ENCODE measurements at regions not wholly inside any gene's neighbourhood (a gene's known extent, or its start where the extent isn't known, plus 50 kb on each side); places are given as distances from the start of the nearest gene placed in this dataset.

DNA sequence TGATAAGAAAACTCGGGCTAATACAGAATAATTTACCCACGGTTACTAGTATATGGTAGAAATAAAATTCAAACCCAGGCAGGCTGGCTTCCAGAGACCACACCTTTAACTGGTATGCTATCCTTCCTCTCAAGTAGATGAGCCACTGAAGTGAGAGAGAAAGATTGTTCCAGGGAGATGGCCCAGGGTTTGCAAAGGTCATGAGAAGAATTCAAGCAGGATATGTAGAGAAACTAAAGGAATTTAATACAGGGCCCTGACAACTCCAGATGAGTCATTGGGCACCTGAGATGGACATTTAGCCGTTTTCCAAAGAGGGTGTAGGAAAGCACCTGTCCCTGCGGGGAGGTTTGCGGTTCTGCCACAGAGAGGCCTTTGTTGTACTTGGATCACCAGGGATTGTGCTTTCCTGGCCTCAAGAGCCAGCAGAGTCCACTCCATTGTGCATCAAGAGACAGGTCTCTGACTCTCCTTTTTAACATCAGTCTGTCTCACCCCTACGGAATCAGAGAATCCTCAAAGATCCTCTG lies 152.7 kb upstream of the BLID start:
- in situ Hi-C loops (cut with MboI; ENCODE audit: low pct_unique_long_range_greater_than_20kb, low sequenced_read_pairs, unreplicated experiment): no loop called here
- DNase-seq (ENCODE audit: low spot score): no peak
- TF ChIP-seq, protein P1, sequence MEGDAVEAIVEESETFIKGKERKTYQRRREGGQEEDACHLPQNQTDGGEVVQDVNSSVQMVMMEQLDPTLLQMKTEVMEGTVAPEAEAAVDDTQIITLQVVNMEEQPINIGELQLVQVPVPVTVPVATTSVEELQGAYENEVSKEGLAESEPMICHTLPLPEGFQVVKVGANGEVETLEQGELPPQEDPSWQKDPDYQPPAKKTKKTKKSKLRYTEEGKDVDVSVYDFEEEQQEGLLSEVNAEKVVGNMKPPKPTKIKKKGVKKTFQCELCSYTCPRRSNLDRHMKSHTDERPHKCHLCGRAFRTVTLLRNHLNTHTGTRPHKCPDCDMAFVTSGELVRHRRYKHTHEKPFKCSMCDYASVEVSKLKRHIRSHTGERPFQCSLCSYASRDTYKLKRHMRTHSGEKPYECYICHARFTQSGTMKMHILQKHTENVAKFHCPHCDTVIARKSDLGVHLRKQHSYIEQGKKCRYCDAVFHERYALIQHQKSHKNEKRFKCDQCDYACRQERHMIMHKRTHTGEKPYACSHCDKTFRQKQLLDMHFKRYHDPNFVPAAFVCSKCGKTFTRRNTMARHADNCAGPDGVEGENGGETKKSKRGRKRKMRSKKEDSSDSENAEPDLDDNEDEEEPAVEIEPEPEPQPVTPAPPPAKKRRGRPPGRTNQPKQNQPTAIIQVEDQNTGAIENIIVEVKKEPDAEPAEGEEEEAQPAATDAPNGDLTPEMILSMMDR (IDR thresholded peaks at IDR 0.05; ENCODE audit: extremely low read depth, insufficient read depth, missing control alignments): no peak

DNA sequence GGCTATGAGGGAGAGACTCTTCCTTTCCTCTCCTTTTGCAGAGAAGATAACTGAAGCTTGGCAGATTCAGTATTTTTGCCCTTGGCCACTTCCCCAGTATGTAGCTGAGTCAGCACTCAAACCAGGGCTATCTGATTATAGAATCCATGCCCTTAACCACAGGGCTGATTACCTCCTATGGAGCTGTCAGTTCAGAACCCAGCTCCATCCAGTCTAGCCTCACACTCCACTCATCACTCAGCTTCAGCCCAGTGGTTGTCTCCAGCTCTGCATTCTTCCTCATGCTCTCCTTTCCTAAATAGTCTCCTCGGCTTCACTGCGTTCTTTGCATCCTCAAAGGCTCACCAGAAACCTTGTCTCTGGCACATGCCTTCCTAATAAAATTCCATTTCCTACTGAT lies 151.6 kb upstream of the BLID start:
- TF ChIP-seq, protein P1 (IDR thresholded peaks at IDR 0.05; ENCODE audit: extremely low read depth, insufficient read depth, missing control alignments): no peak
- in situ Hi-C loops (cut with MboI; ENCODE audit: low pct_unique_long_range_greater_than_20kb, low sequenced_read_pairs, unreplicated experiment): no loop called here
- no peak for DNase-seq (ENCODE audit: low spot score)

DNA sequence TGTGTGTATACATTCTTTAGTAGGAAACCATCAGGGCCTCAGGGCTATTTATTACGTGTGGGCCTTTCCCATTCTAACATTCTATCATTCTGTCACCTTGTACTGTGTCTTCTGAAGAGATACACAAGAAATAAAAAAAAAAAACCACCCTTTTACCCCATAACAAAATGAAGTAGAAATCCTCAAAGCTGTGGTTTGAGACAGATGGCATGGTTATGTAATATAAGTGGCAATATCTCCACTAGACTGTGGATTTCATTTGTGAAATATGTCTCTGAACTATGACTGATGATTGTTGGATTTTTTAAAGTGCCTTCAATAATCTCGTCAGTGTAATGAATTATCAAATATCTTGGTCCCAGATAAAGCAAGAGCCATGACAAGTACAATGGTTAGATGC lies 150.0 kb upstream of the BLID start:
- TF ChIP-seq, protein P1 (IDR thresholded peaks at IDR 0.05; ENCODE audit: extremely low read depth, insufficient read depth, missing control alignments): no peak
- in situ Hi-C loops (cut with MboI; ENCODE audit: low pct_unique_long_range_greater_than_20kb, low sequenced_read_pairs, unreplicated experiment): no loop called here
- no peak for DNase-seq (ENCODE audit: low spot score)

DNA sequence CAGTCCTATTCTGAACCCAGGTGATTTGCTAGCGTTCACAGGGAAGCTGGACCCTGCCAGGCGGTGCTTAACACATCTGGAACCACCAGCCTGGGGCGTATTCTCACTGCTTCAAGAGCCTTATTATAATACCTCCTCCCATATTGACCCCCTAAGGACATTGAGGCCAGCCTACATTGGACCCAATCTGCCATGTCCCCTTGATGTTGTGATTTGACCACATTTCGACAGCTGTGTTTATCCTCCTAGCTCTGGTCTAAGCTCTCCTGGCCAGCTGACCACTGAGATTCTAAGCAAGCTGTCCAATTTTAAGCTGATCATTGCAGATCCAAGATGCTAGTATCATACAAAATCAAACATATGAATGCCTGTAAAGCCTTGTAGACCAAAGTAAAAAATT lies 148.1 kb upstream of the BLID start:
- TF ChIP-seq, protein P1 (IDR thresholded peaks at IDR 0.05; ENCODE audit: extremely low read depth, insufficient read depth, missing control alignments): no peak
- in situ Hi-C loops (cut with MboI; ENCODE audit: low pct_unique_long_range_greater_than_20kb, low sequenced_read_pairs, unreplicated experiment): no loop called here
- DNase-seq (ENCODE audit: low spot score): no peak

DNA sequence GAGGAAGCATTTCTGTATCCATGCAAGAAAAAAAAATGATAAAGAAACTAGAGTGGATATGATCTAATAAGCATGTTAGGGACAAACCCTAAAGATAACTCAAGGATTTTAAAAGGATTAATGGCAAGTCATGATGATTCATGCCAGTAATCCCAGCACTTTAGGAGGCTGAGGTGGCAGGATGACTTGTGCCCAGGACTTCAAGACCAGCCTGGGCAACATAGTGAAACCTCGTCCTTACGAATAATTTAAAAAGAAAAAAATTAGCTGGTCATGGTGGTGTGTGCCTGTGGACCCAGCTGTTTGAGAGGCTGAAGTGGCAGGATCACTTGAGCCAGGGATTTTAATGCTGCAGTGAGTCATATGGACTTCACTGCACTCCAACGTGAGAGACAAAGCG lies 145.5 kb upstream of the BLID start:
- in situ Hi-C loops (cut with MboI; ENCODE audit: low pct_unique_long_range_greater_than_20kb, low sequenced_read_pairs, unreplicated experiment): no loop called here
- no peak for DNase-seq (ENCODE audit: low spot score)
- TF ChIP-seq, protein P1 (IDR thresholded peaks at IDR 0.05; ENCODE audit: extremely low read depth, insufficient read depth, missing control alignments): no peak

DNA sequence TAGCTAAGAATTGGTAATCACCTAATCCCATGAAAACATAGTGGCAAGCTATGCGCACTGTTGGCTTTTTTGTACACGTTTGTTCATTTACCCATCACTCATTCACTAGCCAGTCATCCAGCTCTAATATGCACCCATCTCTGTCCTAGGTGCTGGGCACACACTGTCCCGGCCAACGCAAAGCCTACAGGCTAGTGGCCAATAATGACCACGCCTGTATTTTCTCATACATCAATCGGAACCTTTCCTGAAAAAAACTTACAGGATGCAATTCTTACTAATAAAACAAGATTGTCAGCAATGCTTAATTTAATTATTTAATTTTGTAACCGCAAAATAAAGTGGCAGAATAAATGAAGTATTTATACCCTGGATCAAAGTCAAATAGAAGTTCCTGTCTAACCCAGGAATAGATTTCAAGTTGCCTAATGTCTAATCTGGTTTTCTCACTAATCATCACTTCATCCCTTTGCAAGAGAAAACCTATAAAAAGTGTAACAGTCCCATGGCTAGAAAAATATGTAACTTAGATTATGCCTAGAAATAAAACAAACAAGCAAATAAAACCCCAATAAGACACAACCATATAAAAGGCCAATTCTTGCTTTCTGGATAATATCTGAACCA lies 143.3 kb upstream of the BLID start:
- TF ChIP-seq, protein P1 (IDR thresholded peaks at IDR 0.05; ENCODE audit: extremely low read depth, insufficient read depth, missing control alignments): no peak
- DNase-seq (ENCODE audit: low spot score): no peak
- in situ Hi-C loops (cut with MboI; ENCODE audit: low pct_unique_long_range_greater_than_20kb, low sequenced_read_pairs, unreplicated experiment): no loop called here

Measured in GM13977 (cell line).